HL-60/S4 treated with phorbol 12-myristate 13-acetate at 8.2 ng/mL for 4 days and 3 days (cell line): ENCODE measurements at regions not wholly inside any gene's neighbourhood (a gene's known extent, or its start where the extent isn't known, plus 50 kb on each side); places are given as distances from the start of the nearest gene placed in this dataset.
"Not testable (repeated sequence)": the region's sequence is repeated elsewhere in the genome, so short reads cannot be mapped to it uniquely, and the experiment has no call there.

Source experiments
- in situ Hi-C: fragments of 300-500 bp; cut with MboI; formaldehyde crosslinking; loops from 2 replicates; pipeline ENCODE4 v1.15.0; 2022; ENCODE audit warnings: low sequenced_read_pairs

- in situ Hi-C loops = no loop called here
Observed at GRCh38 chr1:38760562-38760961, 99.0 kb downstream of the RRAGC start.

GRCh38 chr1:38758820-38759219, 100.8 kb downstream of the RRAGC start:
- in situ Hi-C loops = no loop called here

GRCh38 chr1:38746941-38747600, 112.5 kb downstream of the RRAGC start:
- in situ Hi-C loops = no loop called here

GRCh38 chr1:38746402-38746935, 113.1 kb downstream of the RRAGC start:
- in situ Hi-C loops = no loop called here

GRCh38 chr1:38745476-38746401, 113.8 kb downstream of the RRAGC start:
- in situ Hi-C loops = no loop called here

- in situ Hi-C loops = no loop called here
Observed at GRCh38 chr1:38744452-38745350, 114.9 kb downstream of the RRAGC start.

- in situ Hi-C loops = no loop called here
Observed at GRCh38 chr1:38743184-38743583, 116.4 kb downstream of the RRAGC start.

GRCh38 chr1:38741341-38741740, 118.2 kb downstream of the RRAGC start:
- in situ Hi-C loops = no loop called here

GRCh38 chr1:38740487-38740886, 119.1 kb downstream of the RRAGC start:
- in situ Hi-C loops = no loop called here

GRCh38 chr1:38738207-38738606, 121.4 kb downstream of the RRAGC start:
- in situ Hi-C loops = no loop called here

- in situ Hi-C loops = no loop called here
Observed at GRCh38 chr1:38736399-38736798, 123.2 kb downstream of the RRAGC start.

- in situ Hi-C loops = no loop called here
Observed at GRCh38 chr1:38735651-38736161, 123.9 kb downstream of the RRAGC start.

GRCh38 chr1:38733761-38734160, 125.8 kb downstream of the RRAGC start:
- in situ Hi-C loops = no loop called here

GRCh38 chr1:38730511-38731397, 128.8 kb downstream of the RRAGC start:
- in situ Hi-C loops = no loop called here

- in situ Hi-C loops = no loop called here
Observed at GRCh38 chr1:38728585-38728908, 131.0 kb downstream of the RRAGC start.

GRCh38 chr1:38727684-38728584, 131.6 kb downstream of the RRAGC start:
- in situ Hi-C loops = no loop called here

GRCh38 chr1:38725321-38725961, 134.1 kb downstream of the RRAGC start:
- in situ Hi-C loops = not testable (repeated sequence)
